ENCODE measurements at regions not wholly inside any gene's neighbourhood (a gene's known extent, or its start where the extent isn't known, plus 50 kb on each side); places are given as distances from the start of the nearest gene placed in this dataset.

DNA sequence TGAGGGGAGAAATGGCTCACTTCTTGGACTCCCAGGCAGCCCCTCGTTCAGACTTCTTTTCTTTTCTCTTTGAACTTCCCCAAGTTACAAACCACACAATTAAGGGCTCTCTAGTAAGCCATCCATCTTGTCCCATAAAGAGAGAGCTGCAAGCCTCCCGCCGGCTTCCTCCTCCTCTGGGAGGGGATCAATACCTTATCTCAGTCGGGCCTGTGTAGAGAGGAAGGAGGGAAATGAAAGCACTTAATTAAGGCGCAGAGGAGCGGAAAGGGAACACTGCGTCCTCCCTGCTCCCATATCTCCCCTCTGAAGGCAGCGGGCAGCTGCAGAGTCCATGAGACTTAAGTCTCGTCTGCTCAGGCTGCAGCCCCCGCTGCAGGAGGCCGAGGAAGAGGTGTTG lies 112.6 kb upstream of the CSF3R start:
- no peaks in the 10 kb centered on the region for H3K36me3 Mint-ChIP-seq
- no peak for DNase-seq

DNA sequence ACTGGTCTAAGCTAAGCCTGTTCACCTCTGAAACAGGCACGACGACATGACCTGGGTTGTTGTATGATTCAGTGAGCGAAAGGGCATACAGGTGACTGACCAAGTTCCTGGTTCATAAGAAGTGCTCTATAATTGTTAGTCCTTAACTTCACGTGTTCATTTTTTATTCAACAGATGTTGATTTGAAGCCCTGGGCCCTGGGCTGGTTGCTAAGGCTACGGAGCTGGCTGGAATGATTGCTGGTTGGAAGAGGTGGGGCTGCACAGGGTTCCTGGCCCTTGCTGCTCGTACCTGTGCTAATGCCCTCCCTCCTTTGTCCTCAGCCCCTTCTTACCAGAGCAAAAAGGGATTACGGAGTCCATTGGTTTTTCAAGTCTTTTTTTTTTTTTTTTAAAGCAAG lies 111.3 kb upstream of the CSF3R start:
- TF ChIP-seq, protein P1, sequence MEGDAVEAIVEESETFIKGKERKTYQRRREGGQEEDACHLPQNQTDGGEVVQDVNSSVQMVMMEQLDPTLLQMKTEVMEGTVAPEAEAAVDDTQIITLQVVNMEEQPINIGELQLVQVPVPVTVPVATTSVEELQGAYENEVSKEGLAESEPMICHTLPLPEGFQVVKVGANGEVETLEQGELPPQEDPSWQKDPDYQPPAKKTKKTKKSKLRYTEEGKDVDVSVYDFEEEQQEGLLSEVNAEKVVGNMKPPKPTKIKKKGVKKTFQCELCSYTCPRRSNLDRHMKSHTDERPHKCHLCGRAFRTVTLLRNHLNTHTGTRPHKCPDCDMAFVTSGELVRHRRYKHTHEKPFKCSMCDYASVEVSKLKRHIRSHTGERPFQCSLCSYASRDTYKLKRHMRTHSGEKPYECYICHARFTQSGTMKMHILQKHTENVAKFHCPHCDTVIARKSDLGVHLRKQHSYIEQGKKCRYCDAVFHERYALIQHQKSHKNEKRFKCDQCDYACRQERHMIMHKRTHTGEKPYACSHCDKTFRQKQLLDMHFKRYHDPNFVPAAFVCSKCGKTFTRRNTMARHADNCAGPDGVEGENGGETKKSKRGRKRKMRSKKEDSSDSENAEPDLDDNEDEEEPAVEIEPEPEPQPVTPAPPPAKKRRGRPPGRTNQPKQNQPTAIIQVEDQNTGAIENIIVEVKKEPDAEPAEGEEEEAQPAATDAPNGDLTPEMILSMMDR (IDR thresholded peaks at IDR 0.05): no peak
- H3K4me3 ChIP-seq (ENCODE audit: low read length): no peak overlapping the region
- peaks cover 0 to 3% of the 10 kb centered on the region in 2 donors for H3K4me1 Mint-ChIP-seq
- H3K4me1 ChIP-seq (ENCODE audit: control insufficient read depth, insufficient read depth, low read length): no peaks in the 10 kb centered on the region
- intact Hi-C loops (cut with micrococcal nuclease): no loop called here
- ATAC-seq (no peak), DNase-seq (no peak)
- H3K4me3 Mint-ChIP-seq: no peak overlapping the region
- H3K9me3 ChIP-seq (ENCODE audit: control insufficient read depth, insufficient read depth, low read length): no peaks in the 10 kb centered on the region
- H3K27me3 ChIP-seq (ENCODE audit: control insufficient read depth, insufficient read depth, low read length): no peaks in the 10 kb centered on the region
- H3K27me3 Mint-ChIP-seq (ENCODE audit: low read depth in 2 of 2): peaks cover 10 to 28% of the 10 kb centered on the region in 2 donors
- no peak overlapping the region for H3K27ac ChIP-seq (ENCODE audit: low read length)
- H3K36me3 ChIP-seq (ENCODE audit: control insufficient read depth, insufficient read depth, low read length): no peaks in the 10 kb centered on the region
- H3K27ac Mint-ChIP-seq: no peak overlapping the region
- no peaks in the 10 kb centered on the region for H3K36me3 Mint-ChIP-seq
- 78% methylated on average over 6 of the region's 7 CpGs for WGBS (ENCODE audit: insufficient coverage)
- no peaks in the 10 kb centered on the region for H3K9me3 Mint-ChIP-seq

More for the DNA sequence above, 112.6 kb upstream of the CSF3R start:
- no peak overlapping the region for H3K27ac Mint-ChIP-seq
- TF ChIP-seq, protein P1 (IDR thresholded peaks at IDR 0.05): no peak
- intact Hi-C loops (cut with micrococcal nuclease): no loop called here
- Histone ChIP-seq H3K27ac (ENCODE audit: low read length) (no peak overlapping the region), H3K27me3 (ENCODE audit: control insufficient read depth, insufficient read depth, low read length) (no peaks in the 10 kb centered on the region), H3K4me3 (ENCODE audit: low read length) (no peak overlapping the region), H3K36me3 (ENCODE audit: control insufficient read depth, insufficient read depth, low read length) (no peaks in the 10 kb centered on the region), H3K4me1 (ENCODE audit: control insufficient read depth, insufficient read depth, low read length) (no peaks in the 10 kb centered on the region), H3K9me3 (ENCODE audit: control insufficient read depth, insufficient read depth, low read length) (no peaks in the 10 kb centered on the region)
- ATAC-seq: no peak
- 24% methylated on average over 7 of the region's 11 CpGs for WGBS (ENCODE audit: insufficient coverage)
- H3K9me3 Mint-ChIP-seq: no peaks in the 10 kb centered on the region
- H3K27me3 Mint-ChIP-seq (ENCODE audit: low read depth in 2 of 2): peaks cover 10 to 28% of the 10 kb centered on the region in 2 donors
- H3K4me3 Mint-ChIP-seq: no peak overlapping the region
- peaks cover 0 to 3% of the 10 kb centered on the region in 2 donors for H3K4me1 Mint-ChIP-seq

DNA sequence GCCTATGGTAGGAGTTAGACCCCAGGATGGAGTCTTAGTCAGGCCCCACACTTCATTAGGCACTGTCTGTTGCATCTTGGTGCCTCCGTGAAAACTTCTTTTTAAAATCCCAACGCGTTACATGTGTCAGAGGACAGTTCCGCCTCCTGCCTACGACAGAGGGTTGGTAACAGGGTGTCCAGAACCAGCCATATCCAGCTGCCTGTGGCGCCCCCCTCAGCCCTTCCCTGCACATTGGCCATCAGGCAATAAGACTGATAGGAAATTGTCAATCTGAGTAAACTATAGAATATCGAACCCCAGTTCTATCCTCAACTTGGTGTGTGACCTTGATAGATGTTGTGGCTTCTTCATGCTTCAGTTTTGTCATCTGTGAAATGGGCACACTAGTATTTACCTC lies 108.6 kb upstream of the CSF3R start:
- 47% methylated on average over 6 of the region's 7 CpGs for WGBS (ENCODE audit: insufficient coverage)
- TF ChIP-seq, protein P1 (IDR thresholded peaks at IDR 0.05): no peak
- Histone ChIP-seq H3K36me3 (ENCODE audit: control insufficient read depth, insufficient read depth, low read length) (no peaks in the 10 kb centered on the region), H3K4me1 (ENCODE audit: control insufficient read depth, insufficient read depth, low read length) (no peaks in the 10 kb centered on the region), H3K9me3 (ENCODE audit: control insufficient read depth, insufficient read depth, low read length) (no peaks in the 10 kb centered on the region), H3K27ac (ENCODE audit: low read length) (no peak overlapping the region), H3K4me3 (ENCODE audit: low read length) (no peak overlapping the region), H3K27me3 (ENCODE audit: control insufficient read depth, insufficient read depth, low read length) (no peaks in the 10 kb centered on the region)
- H3K4me1 Mint-ChIP-seq: peaks cover 0 to 13% of the 10 kb centered on the region in 2 donors
- H3K27me3 Mint-ChIP-seq (ENCODE audit: low read depth in 2 of 2): peaks cover 20 to 26% of the 10 kb centered on the region in 2 donors
- DNase-seq (no peak), ATAC-seq (no peak)
- no peak overlapping the region for H3K4me3 Mint-ChIP-seq
- no peak overlapping the region for H3K27ac Mint-ChIP-seq
- no peaks in the 10 kb centered on the region for H3K36me3 Mint-ChIP-seq
- H3K9me3 Mint-ChIP-seq: no peaks in the 10 kb centered on the region
- intact Hi-C loops (cut with micrococcal nuclease): no loop called here

DNA sequence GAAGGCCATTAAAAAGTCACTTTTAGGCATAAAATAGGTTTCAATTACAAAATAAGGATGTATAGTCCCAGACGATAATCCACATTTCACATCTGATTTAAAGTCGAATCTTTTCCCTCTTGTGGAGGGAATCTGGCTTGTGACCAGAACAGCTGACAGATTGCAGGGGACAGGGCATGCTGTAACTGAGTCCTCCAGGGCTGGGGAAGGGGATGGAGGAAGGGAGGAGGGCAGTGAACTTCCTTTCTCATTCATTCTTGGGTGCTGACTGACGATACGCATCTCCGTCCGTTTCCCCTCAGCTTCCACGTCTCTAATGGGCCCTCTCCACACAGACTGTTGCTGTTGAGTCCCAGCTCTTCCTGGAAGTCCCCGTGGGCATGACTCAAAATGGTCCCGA lies 108.1 kb upstream of the CSF3R start:
- WGBS (ENCODE audit: insufficient coverage): 20% methylated on average over 8 of the region's 9 CpGs
- ATAC-seq: no peak
- Histone ChIP-seq H3K4me3 (ENCODE audit: low read length) (no peak overlapping the region), H3K9me3 (ENCODE audit: control insufficient read depth, insufficient read depth, low read length) (no peaks in the 10 kb centered on the region), H3K36me3 (ENCODE audit: control insufficient read depth, insufficient read depth, low read length) (no peaks in the 10 kb centered on the region), H3K27ac (ENCODE audit: low read length) (no peak overlapping the region), H3K27me3 (ENCODE audit: control insufficient read depth, insufficient read depth, low read length) (no peaks in the 10 kb centered on the region), H3K4me1 (ENCODE audit: control insufficient read depth, insufficient read depth, low read length) (no peaks in the 10 kb centered on the region)
- H3K9me3 Mint-ChIP-seq: no peaks in the 10 kb centered on the region
- intact Hi-C loops (cut with micrococcal nuclease): no loop called here
- H3K36me3 Mint-ChIP-seq: no peaks in the 10 kb centered on the region
- peaks cover 0 to 14% of the 10 kb centered on the region in 2 donors for H3K4me1 Mint-ChIP-seq
- H3K27me3 Mint-ChIP-seq (ENCODE audit: low read depth in 2 of 2): peaks cover 23 to 31% of the 10 kb centered on the region in 2 donors
- no peak overlapping the region for H3K4me3 Mint-ChIP-seq
- no peak overlapping the region for H3K27ac Mint-ChIP-seq
- DNase-seq: no peak
- TF ChIP-seq, protein P1 (IDR thresholded peaks at IDR 0.05): no peak

All from natural killer cell (primary cell).